ENCODE measurements at regions not wholly inside any gene's neighbourhood (a gene's known extent, or its start where the extent isn't known, plus 50 kb on each side); places are given as distances from the start of the nearest gene placed in this dataset.

GRCh38 chr11:120017582-120018150, 120.2 kb downstream of the TRIM29 start:
- Mint-ChIP-seq H3K36me3 (no peaks in the 10 kb centered on the region), H3K4me1 (no peaks in the 10 kb centered on the region), H3K9me3 (no peaks in the 10 kb centered on the region), H3K27ac (no peak overlapping the region), H3K4me3 (no peak overlapping the region), H3K27me3 (peaks cover 31% of the 10 kb centered on the region)
- DNase-seq: no peak
- ATAC-seq (ENCODE audit: low read depth): no peak
- POLR2A ChIA-PET: no interaction called here

- Mint-ChIP-seq H3K4me3 (no peak overlapping the region), H3K36me3 (no peaks in the 10 kb centered on the region), H3K4me1 (no peaks in the 10 kb centered on the region), H3K27ac (no peak overlapping the region), H3K9me3 (no peaks in the 10 kb centered on the region), H3K27me3 (peaks cover 30% of the 10 kb centered on the region)
- ATAC-seq (ENCODE audit: low read depth) (no peak), DNase-seq (no peak)
- POLR2A ChIA-PET: no interaction called here
These were observed 124.3 kb downstream of the TRIM29 start for GRCh38 chr11:120013325-120014250.

GRCh38 chr11:120012245-120012644, 125.7 kb downstream of the TRIM29 start:
- H3K4me3 Mint-ChIP-seq: no peak overlapping the region
- POLR2A ChIA-PET: no interaction called here
- no peaks in the 10 kb centered on the region for H3K9me3 Mint-ChIP-seq
- no peak for ATAC-seq (ENCODE audit: low read depth)
- DNase-seq: no peak
- H3K27ac Mint-ChIP-seq: no peak overlapping the region
- peaks cover 24% of the 10 kb centered on the region for H3K27me3 Mint-ChIP-seq
- H3K4me1 Mint-ChIP-seq: no peaks in the 10 kb centered on the region
- H3K36me3 Mint-ChIP-seq: no peaks in the 10 kb centered on the region

- H3K4me1 Mint-ChIP-seq: no peaks in the 10 kb centered on the region
- H3K4me3 Mint-ChIP-seq: no peak overlapping the region
- POLR2A ChIA-PET: no interaction called here
- peaks cover 23% of the 10 kb centered on the region for H3K27me3 Mint-ChIP-seq
- DNase-seq (no peak), ATAC-seq (ENCODE audit: low read depth) (no peak)
- H3K36me3 Mint-ChIP-seq: no peaks in the 10 kb centered on the region
- no peak overlapping the region for H3K27ac Mint-ChIP-seq
- H3K9me3 Mint-ChIP-seq: no peaks in the 10 kb centered on the region
These were observed 126.1 kb downstream of the TRIM29 start for GRCh38 chr11:120011836-120012235.

- Mint-ChIP-seq H3K27ac (no peak overlapping the region), H3K4me1 (no peaks in the 10 kb centered on the region), H3K36me3 (no peaks in the 10 kb centered on the region), H3K9me3 (no peaks in the 10 kb centered on the region), H3K27me3 (peaks cover 17% of the 10 kb centered on the region), H3K4me3 (no peak overlapping the region)
- DNase-seq (no peak), ATAC-seq (ENCODE audit: low read depth) (no peak)
- POLR2A ChIA-PET: no interaction called here
These were observed 127.1 kb downstream of the TRIM29 start for GRCh38 chr11:120010775-120011174.

- no peaks in the 10 kb centered on the region for H3K9me3 Mint-ChIP-seq
- peaks cover 11% of the 10 kb centered on the region for H3K27me3 Mint-ChIP-seq
- no peaks in the 10 kb centered on the region for H3K36me3 Mint-ChIP-seq
- POLR2A ChIA-PET: no interaction called here
- H3K4me3 Mint-ChIP-seq: no peak overlapping the region
- no peak for DNase-seq
- no peak for ATAC-seq (ENCODE audit: low read depth)
- H3K4me1 Mint-ChIP-seq: no peaks in the 10 kb centered on the region
- H3K27ac Mint-ChIP-seq: no peak overlapping the region
These were observed 128.0 kb downstream of the TRIM29 start for GRCh38 chr11:120009938-120010337.

DNA sequence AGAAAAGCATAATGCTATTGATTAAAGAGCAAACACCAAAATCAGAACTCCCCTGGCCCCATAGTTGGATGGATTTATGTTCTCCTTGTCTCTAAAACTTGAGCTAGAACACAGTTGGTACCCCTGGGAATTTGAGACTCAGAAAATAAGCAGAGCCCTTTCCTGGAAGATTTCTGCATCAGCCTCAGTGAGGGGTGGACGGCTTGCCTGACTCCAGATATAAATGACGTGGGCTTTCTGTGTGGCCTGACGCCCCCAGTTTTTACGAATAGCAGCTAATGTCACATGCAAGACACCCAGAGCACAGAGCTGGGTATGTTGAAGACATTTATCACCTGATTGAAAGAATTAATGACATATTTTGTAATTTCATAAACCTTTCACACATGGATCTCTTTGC, 130.8 kb downstream of the TRIM29 start:
- Mint-ChIP-seq H3K27me3 (peaks cover 1% of the 10 kb centered on the region), H3K9me3 (no peaks in the 10 kb centered on the region), H3K4me3 (no peak overlapping the region), H3K4me1 (no peaks in the 10 kb centered on the region), H3K36me3 (no peaks in the 10 kb centered on the region), H3K27ac (no peak overlapping the region)
- ATAC-seq (ENCODE audit: low read depth): no peak
- DNase-seq: no peak
- POLR2A ChIA-PET: no interaction called here

GRCh38 chr11:120004723-120005122, 133.2 kb downstream of the TRIM29 start:
- Mint-ChIP-seq H3K27me3 (peaks cover 16% of the 10 kb centered on the region), H3K36me3 (no peaks in the 10 kb centered on the region), H3K4me1 (peaks cover 4% of the 10 kb centered on the region), H3K27ac (no peak overlapping the region), H3K9me3 (no peaks in the 10 kb centered on the region), H3K4me3 (no peak overlapping the region)
- POLR2A ChIA-PET: no interaction called here
- DNase-seq (no peak), ATAC-seq (ENCODE audit: low read depth) (no peak)

GRCh38 chr11:120001178-120002090, 136.5 kb downstream of the TRIM29 start:
- POLR2A ChIA-PET: no interaction called here
- H3K27me3 Mint-ChIP-seq: peaks cover 16% of the 10 kb centered on the region
- DNase-seq: no peak

DNA sequence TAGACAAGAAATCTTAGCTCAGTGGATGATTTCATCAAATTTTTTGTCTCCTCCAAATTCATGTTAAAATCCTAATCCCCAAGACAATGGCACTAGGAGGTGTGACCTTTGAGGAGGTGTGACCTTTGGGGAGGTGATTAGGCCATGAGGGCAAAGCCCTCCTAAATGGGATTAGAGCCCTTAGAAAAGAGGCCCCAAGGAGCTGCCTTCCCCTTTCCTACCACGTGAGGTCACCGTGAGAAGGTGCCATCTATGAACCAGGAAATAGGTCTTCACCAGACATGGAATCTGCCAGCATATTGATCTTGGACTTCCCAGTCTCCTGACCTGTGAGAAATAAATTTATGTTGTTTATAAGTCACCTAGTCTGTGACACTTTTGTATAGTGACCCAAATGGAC, 138.7 kb downstream of the TRIM29 start:
- POLR2A ChIA-PET: no interaction called here
- Mint-ChIP-seq H3K27me3 (peaks cover 16% of the 10 kb centered on the region), H3K27ac (no peak overlapping the region), H3K9me3 (peaks cover 1% of the 10 kb centered on the region), H3K36me3 (no peaks in the 10 kb centered on the region), H3K4me1 (peaks cover 4% of the 10 kb centered on the region), H3K4me3 (no peak overlapping the region)
- DNase-seq (no peak), ATAC-seq (ENCODE audit: low read depth) (no peak)

More at GRCh38 chr11:120001178-120002090, 136.5 kb downstream of the TRIM29 start:
- Mint-ChIP-seq H3K4me3 (no peak overlapping the region), H3K4me1 (peaks cover 4% of the 10 kb centered on the region), H3K36me3 (no peaks in the 10 kb centered on the region), H3K27ac (no peak overlapping the region), H3K9me3 (peaks cover 1% of the 10 kb centered on the region)
- ATAC-seq (ENCODE audit: low read depth): no peak

DNA sequence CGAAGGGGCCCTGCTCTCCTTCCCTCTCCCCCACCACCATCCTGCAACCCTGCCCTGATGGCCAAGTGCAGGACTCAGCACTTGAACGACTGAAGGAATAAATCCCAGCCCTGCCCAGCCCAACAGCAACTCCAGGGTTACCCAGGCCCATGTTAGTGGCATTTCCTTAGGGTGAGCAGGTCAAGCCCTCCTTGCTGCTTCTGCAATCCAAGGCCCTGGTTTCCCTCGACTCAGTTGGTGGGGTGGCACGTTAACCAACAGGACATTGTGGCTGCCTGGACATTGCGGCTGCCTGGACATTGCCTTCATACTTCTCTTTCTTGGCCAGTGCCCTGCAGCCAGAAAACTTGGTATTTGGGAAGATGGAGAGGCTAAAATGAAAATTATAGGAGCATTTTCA, 141.4 kb downstream of the TRIM29 start:
- Mint-ChIP-seq H3K36me3 (no peaks in the 10 kb centered on the region), H3K9me3 (peaks cover 1% of the 10 kb centered on the region), H3K4me1 (peaks cover 3% of the 10 kb centered on the region), H3K27me3 (peaks cover 9% of the 10 kb centered on the region), H3K27ac (no peak overlapping the region), H3K4me3 (no peak overlapping the region)
- POLR2A ChIA-PET: no interaction called here
- no peak for ATAC-seq (ENCODE audit: low read depth)
- DNase-seq: no peak

DNA sequence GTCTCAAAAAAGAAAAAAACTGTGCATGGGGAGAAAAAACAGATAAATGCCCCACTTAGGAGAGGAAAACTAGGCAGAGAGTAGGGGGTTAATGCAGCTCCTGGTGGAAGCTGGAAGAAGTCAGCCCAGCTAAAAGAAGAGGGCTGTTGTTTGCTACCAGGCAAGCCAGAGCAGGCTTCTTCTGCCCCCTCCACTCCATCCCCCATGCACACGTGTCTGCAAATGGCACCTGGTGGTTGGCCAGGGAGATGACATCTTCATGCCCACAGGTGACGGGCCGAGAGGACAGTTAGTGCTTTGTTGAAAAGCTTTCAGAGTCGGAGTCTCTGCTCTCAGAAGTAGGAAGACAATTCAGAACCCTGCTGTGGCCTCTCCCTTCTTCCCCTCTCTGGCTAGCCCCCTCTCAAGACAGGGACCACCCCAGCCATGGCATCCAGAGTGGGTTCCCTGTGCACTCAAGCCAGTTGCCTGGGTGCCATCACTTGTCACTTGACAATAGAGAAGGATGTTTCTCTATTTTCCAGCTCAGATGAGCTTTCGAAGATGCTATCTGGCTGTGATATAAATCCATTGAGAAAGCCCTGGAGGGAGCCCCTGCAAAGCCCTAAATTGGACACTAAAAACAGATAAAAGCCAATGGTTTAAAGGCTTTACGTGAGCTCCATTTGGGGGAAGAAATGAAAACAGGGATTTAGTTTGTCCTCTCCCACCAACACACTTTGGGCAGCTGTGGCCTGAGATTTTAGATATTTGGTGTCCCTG, 142.0 kb downstream of the TRIM29 start:
- Mint-ChIP-seq H3K9me3 (peaks cover 1% of the 10 kb centered on the region), H3K27me3 (peaks cover 3% of the 10 kb centered on the region), H3K4me3 (no peak overlapping the region), H3K36me3 (no peaks in the 10 kb centered on the region), H3K27ac (no peak overlapping the region), H3K4me1 (no peaks in the 10 kb centered on the region)
- POLR2A ChIA-PET: no interaction called here
- no peak for ATAC-seq (ENCODE audit: low read depth)
- DNase-seq: no peak

- Mint-ChIP-seq H3K4me3 (no peak overlapping the region), H3K4me1 (no peaks in the 10 kb centered on the region), H3K9me3 (peaks cover 1% of the 10 kb centered on the region), H3K27me3 (peaks cover 2% of the 10 kb centered on the region), H3K27ac (no peak overlapping the region), H3K36me3 (no peaks in the 10 kb centered on the region)
- no peak for DNase-seq
- POLR2A ChIA-PET: no interaction called here
- no peak for ATAC-seq (ENCODE audit: low read depth)
These were observed 144.2 kb downstream of the TRIM29 start for GRCh38 chr11:119993722-119994121.
